Kidney (tissue), 13 donors: ENCODE measurements at regions not wholly inside any gene's neighbourhood (a gene's known extent, or its start where the extent isn't known, plus 50 kb on each side); places are given as distances from the start of the nearest gene placed in this dataset.

Experiments used
- DNase-seq, 5 donors: peaks; one replicate each; pipeline ENCODE4 v3.0.0-alpha.2; 2013 to 2020
- FAIRE-seq: peaks from 2 replicates; lab custom pipeline; 2012; peaks lifted over from hg19 to GRCh38; lab: Jason Lieb, UNC
- H3K27ac ChIP-seq, 2 donors: one replicate each; pipeline ENCODE4 v1.7.0; 2013; ENCODE audit warnings: low read depth in 2 of 2, low read length in 2 of 2, inconsistent platforms in 1 of 2
- H3K27me3 ChIP-seq: one replicate; pipeline ENCODE4 v1.7.1; 2013; ENCODE audit warnings: low read length, inconsistent platforms; ENCODE audit not compliant: control insufficient read depth, insufficient read depth
- H3K36me3 ChIP-seq, 3 donors: one replicate each; pipeline versions ENCODE4 v1.7.0 to v1.7.1; 2013; ENCODE audit warnings: low read length in 3 of 3, control low read depth in 1 of 3, inconsistent platforms in 1 of 3; ENCODE audit not compliant: insufficient read depth in 3 of 3, control insufficient read depth in 2 of 3
- H3K4me1 ChIP-seq, 3 donors: one replicate each; pipeline versions ENCODE4 v1.7.0 to v1.7.1; 2013; ENCODE audit warnings: low read length in 3 of 3, inconsistent platforms in 1 of 3, low read depth in 1 of 3; ENCODE audit not compliant: control insufficient read depth in 2 of 3, insufficient read depth in 2 of 3
- H3K4me3 ChIP-seq, 3 donors: one replicate each; pipeline versions ENCODE4 v1.7.0 to v1.8.1; 2013; ENCODE audit warnings: low read length in 3 of 3, control low read depth in 1 of 3, inconsistent platforms in 1 of 3
- H3K9ac ChIP-seq, 3 donors: one replicate each; pipeline versions ENCODE4 v1.7.0 to v1.7.1; 2013; ENCODE audit warnings: low read length in 3 of 3, control low read depth in 1 of 3, inconsistent platforms in 1 of 3
- H3K9me3 ChIP-seq, 3 donors: one replicate each; pipeline versions ENCODE4 v1.7.0 to v1.7.1; 2013; ENCODE audit warnings: low read length in 3 of 3, control low read depth in 1 of 3, inconsistent platforms in 1 of 3; ENCODE audit not compliant: control insufficient read depth in 2 of 3, insufficient read depth in 1 of 3
- intact Hi-C: fragments of 100-400 bp; cut with DNase I; formaldehyde crosslinking; loops from one replicate; pipeline ENCODE4 v1.11.1; 2022
- TF ChIP-seq, protein P1 (sequence below): IDR thresholded peaks from 3 replicates; pipeline ENCODE4 v1.5.1; 2012; ENCODE audit warnings: mild to moderate bottlenecking, moderate library complexity, borderline replicate concordance; ENCODE audit not compliant: insufficient read depth; ENCODE audit errors: extremely low read depth
- donor health status: control.
- donor health status: control.
- donor health status: control.
- donor health status: control.
- donor health status: control.
- donor health status: DM: yes; HTN: yes; CAD: no.
- donor health status: Normal renal cell carcinoma (clear cell type).

DNA sequence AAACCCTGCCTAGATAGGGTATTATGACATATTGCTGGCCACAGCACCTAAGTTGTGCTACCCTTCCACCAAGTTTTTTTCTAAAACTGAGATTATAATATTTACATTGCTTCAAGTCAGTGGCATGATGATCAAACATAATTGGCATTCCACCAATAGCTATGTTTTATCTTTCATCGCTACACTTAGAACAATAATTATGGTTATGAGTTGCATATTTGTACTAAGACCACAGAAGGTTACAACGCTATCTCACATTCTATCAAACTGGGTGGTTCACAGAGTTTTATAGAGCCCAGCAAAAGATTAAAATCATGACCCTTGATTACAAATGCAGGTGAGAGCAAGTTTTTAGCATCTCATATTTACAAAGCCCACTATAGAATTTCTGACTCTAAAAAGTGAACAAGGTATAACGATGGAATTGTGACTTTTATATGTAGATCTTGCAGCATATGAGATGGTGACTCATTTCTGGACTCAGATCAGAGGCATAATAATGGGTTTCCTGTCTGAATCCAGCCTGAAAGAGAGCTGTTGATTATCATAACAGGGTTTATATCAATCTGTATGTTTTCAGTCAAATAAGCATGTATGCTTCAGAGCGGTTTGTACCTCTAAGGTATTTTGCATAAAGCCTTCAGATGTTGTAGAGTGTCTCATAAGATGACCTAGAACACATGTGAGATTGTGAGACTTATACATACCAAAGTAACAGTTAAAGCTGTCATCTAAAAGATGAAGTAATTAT, 847.2 kb upstream of the TSPY4 start:
- no peak for FAIRE-seq

DNA sequence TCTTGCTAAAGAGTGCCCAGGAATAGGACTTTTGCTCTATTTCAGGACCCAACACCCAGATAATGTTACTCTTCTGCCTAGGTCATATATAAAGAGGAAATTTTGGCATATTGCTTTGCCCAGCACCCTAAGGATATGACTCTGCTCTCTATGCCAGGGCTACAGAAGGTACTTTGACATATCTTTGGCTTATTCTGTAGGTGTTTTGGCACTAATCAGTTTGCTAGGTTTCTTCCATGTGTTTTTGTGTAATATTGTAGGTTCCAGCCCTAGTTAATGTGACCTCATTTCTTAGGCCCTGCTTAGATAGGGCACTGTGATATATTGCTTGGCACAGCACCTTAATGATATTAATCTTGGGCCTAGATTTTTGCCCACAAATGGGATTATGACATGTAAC, 842.9 kb upstream of the TSPY4 start:
- Histone ChIP-seq H3K36me3 (no peaks in the 10 kb centered on the region), H3K4me3 (no peak overlapping the region), H3K27me3 (no peaks in the 10 kb centered on the region), H3K9me3 (no peaks in the 10 kb centered on the region), H3K9ac (no peak overlapping the region), H3K4me1 (no peaks in the 10 kb centered on the region), H3K27ac (no peak overlapping the region)
- FAIRE-seq: no peak
- TF ChIP-seq, protein P1, sequence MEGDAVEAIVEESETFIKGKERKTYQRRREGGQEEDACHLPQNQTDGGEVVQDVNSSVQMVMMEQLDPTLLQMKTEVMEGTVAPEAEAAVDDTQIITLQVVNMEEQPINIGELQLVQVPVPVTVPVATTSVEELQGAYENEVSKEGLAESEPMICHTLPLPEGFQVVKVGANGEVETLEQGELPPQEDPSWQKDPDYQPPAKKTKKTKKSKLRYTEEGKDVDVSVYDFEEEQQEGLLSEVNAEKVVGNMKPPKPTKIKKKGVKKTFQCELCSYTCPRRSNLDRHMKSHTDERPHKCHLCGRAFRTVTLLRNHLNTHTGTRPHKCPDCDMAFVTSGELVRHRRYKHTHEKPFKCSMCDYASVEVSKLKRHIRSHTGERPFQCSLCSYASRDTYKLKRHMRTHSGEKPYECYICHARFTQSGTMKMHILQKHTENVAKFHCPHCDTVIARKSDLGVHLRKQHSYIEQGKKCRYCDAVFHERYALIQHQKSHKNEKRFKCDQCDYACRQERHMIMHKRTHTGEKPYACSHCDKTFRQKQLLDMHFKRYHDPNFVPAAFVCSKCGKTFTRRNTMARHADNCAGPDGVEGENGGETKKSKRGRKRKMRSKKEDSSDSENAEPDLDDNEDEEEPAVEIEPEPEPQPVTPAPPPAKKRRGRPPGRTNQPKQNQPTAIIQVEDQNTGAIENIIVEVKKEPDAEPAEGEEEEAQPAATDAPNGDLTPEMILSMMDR: no peak
- intact Hi-C loops: no loop called here
- no peak for DNase-seq

More for the DNA sequence above, 847.2 kb upstream of the TSPY4 start:
- no peak for DNase-seq
- no peaks in the 10 kb centered on the region for H3K36me3 ChIP-seq
- H3K9me3 ChIP-seq: no peaks in the 10 kb centered on the region
- no peak overlapping the region for H3K27ac ChIP-seq
- TF ChIP-seq, protein P1: no peak
- no peak overlapping the region for H3K9ac ChIP-seq
- H3K4me1 ChIP-seq: no peaks in the 10 kb centered on the region
- no peak overlapping the region for H3K4me3 ChIP-seq
- intact Hi-C loops: no loop called here
- H3K27me3 ChIP-seq: no peaks in the 10 kb centered on the region

DNA sequence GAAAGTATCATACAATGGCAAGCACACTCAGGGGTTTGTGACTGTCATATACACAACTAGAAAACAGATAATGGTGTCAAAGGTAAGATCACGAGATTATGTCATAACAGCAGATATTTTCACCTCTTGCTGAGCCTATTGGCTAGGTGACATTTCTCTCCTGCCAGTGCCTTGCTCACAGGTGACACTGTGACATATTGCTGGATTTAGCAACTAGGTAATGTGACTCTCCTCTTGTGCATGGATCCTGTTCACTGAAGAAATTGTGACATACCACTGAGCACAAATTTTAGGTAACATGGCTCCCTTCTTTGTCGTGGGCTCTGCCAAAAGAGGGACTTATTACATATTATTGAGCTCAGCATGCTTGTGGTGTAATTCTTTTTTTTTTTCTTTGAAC, 842.0 kb upstream of the TSPY4 start:
- Histone ChIP-seq H3K27me3 (no peaks in the 10 kb centered on the region), H3K27ac (no peak overlapping the region), H3K36me3 (no peaks in the 10 kb centered on the region), H3K4me1 (no peaks in the 10 kb centered on the region), H3K4me3 (no peak overlapping the region), H3K9ac (no peak overlapping the region), H3K9me3 (no peaks in the 10 kb centered on the region)
- TF ChIP-seq, protein P1: no peak
- intact Hi-C loops: no loop called here
- no peak for FAIRE-seq
- DNase-seq: no peak
